ENCODE measurements at regions not wholly inside any gene's neighbourhood (a gene's known extent, or its start where the extent isn't known, plus 50 kb on each side); places are given as distances from the start of the nearest gene placed in this dataset.

GRCh38 chr7:81080553-81080952 lies 161.7 kb upstream of the SEMA3C start:
- no peak for TF ChIP-seq EP300 (IDR thresholded peaks at IDR 0.05)
- TF ChIP-seq POLR2A (IDR thresholded peaks at IDR 0.05; ENCODE audit: low read depth): no peak
- no peak for TF ChIP-seq CTCF (IDR thresholded peaks at IDR 0.05)
- no peak for TF ChIP-seq POLR2AphosphoS5 (IDR thresholded peaks at IDR 0.05)

All from esophagus muscularis mucosa (tissue), 4 donors.